ELR (cell line): ENCODE measurements at regions not wholly inside any gene's neighbourhood (a gene's known extent, or its start where the extent isn't known, plus 50 kb on each side); places are given as distances from the start of the nearest gene placed in this dataset.

Experiments used
- DNase-seq: peaks from one replicate; pipeline ENCODE4 v3.0.0-alpha.2; 2015; ENCODE audit warnings: low read depth

- no peak for DNase-seq
These were observed 52.5 kb upstream of the C9orf72 start for GRCh38 chr9:27625751-27626150.

GRCh38 chr9:27626244-27627187, 53.2 kb upstream of the C9orf72 start:
- DNase-seq: no peak

- DNase-seq: no peak
These were observed 53.9 kb upstream of the C9orf72 start for GRCh38 chr9:27627188-27627564.

- DNase-seq: no peak
These were observed 55.0 kb upstream of the C9orf72 start for GRCh38 chr9:27628311-27628710.

- no peak for DNase-seq
These were observed 56.1 kb upstream of the C9orf72 start for GRCh38 chr9:27629425-27629824.

GRCh38 chr9:27632254-27632653, 59.0 kb upstream of the C9orf72 start:
- no peak for DNase-seq

- DNase-seq: no peak
These were observed 60.5 kb upstream of the C9orf72 start for GRCh38 chr9:27633764-27634163.

- DNase-seq: no peak
These were observed 61.6 kb upstream of the C9orf72 start for GRCh38 chr9:27634879-27635278.

GRCh38 chr9:27638716-27639115, 65.4 kb upstream of the C9orf72 start:
- no peak for DNase-seq

GRCh38 chr9:27645161-27645840, 72.0 kb upstream of the C9orf72 start:
- DNase-seq: no peak

- DNase-seq: no peak
These were observed 80.0 kb upstream of the C9orf72 start for GRCh38 chr9:27653246-27653645.

GRCh38 chr9:27653957-27654356, 80.7 kb upstream of the C9orf72 start:
- DNase-seq: no peak

GRCh38 chr9:27654629-27655285, 81.5 kb upstream of the C9orf72 start:
- DNase-seq: no peak

GRCh38 chr9:27655441-27655840, 82.2 kb upstream of the C9orf72 start:
- DNase-seq: no peak

GRCh38 chr9:27659001-27659400, 85.7 kb upstream of the C9orf72 start:
- DNase-seq: no peak

- DNase-seq: no peak
These were observed 86.3 kb upstream of the C9orf72 start for GRCh38 chr9:27659571-27659970.

GRCh38 chr9:27660148-27660547, 86.9 kb upstream of the C9orf72 start:
- DNase-seq: no peak

GRCh38 chr9:27663526-27663925, 90.2 kb upstream of the C9orf72 start:
- DNase-seq: no peak

- DNase-seq: no peak
These were observed 91.0 kb upstream of the C9orf72 start for GRCh38 chr9:27664121-27664779.

GRCh38 chr9:27665136-27665535, 91.9 kb upstream of the C9orf72 start:
- DNase-seq: no peak

GRCh38 chr9:27668280-27668679, 95.0 kb upstream of the C9orf72 start:
- DNase-seq: no peak

GRCh38 chr9:27671636-27672035, 98.4 kb upstream of the C9orf72 start:
- no peak for DNase-seq
